ENCODE measurements at regions not wholly inside any gene's neighbourhood (a gene's known extent, or its start where the extent isn't known, plus 50 kb on each side); places are given as distances from the start of the nearest gene placed in this dataset.

DNA sequence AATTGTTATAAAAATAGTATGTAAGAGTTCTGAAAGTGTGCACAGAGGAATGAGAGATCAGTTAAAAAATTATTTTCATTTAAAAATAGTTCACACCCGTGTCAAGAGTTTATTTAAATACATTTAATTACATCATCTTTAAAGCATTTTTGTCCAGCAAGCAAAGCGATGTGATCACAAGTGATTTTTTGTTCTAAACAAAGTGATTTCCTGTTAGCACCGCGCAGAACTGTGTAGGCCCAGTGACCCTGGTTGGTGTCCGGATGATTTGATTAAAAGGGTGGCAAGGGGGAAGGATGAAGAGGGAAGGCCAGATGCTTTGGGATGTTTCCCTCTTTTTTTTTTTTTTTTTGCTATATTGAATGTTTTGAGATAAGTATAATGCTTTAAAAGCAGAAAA is 227.8 kb upstream of the PITRM1 start:
- TF ChIP-seq, protein P1, sequence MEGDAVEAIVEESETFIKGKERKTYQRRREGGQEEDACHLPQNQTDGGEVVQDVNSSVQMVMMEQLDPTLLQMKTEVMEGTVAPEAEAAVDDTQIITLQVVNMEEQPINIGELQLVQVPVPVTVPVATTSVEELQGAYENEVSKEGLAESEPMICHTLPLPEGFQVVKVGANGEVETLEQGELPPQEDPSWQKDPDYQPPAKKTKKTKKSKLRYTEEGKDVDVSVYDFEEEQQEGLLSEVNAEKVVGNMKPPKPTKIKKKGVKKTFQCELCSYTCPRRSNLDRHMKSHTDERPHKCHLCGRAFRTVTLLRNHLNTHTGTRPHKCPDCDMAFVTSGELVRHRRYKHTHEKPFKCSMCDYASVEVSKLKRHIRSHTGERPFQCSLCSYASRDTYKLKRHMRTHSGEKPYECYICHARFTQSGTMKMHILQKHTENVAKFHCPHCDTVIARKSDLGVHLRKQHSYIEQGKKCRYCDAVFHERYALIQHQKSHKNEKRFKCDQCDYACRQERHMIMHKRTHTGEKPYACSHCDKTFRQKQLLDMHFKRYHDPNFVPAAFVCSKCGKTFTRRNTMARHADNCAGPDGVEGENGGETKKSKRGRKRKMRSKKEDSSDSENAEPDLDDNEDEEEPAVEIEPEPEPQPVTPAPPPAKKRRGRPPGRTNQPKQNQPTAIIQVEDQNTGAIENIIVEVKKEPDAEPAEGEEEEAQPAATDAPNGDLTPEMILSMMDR (IDR thresholded peaks at IDR 0.05), result no peak
- TF ChIP-seq POLR2A (IDR thresholded peaks at IDR 0.05), result no peak

All from right lobe of liver (tissue), 4 donors.